GM21737 (cell line): ENCODE measurements at regions not wholly inside any gene's neighbourhood (a gene's known extent, or its start where the extent isn't known, plus 50 kb on each side); places are given as distances from the start of the nearest gene placed in this dataset.

Source experiments
- ATAC-seq: cut with Tn5 transposase; IDR thresholded peaks from one replicate; pipeline ENCODE4 v1.9.1; 2021; ENCODE audit warnings: mild to moderate bottlenecking, moderate library complexity; ENCODE audit not compliant: unreplicated experiment

- no peak for ATAC-seq
These were observed 130.1 kb downstream of the KLF12 start for GRCh38 chr13:74004109-74004508.

- no peak for ATAC-seq
These were observed 130.8 kb downstream of the KLF12 start for GRCh38 chr13:74003374-74003773.

- ATAC-seq: no peak
These were observed 133.3 kb downstream of the KLF12 start for GRCh38 chr13:74000876-74001275.

- ATAC-seq: no peak
These were observed 135.6 kb downstream of the KLF12 start for GRCh38 chr13:73998631-73999030.

- ATAC-seq: no peak
These were observed 136.2 kb downstream of the KLF12 start for GRCh38 chr13:73997964-73998363.

GRCh38 chr13:73996569-73996968 lies 137.6 kb downstream of the KLF12 start:
- ATAC-seq: no peak

- no peak for ATAC-seq
These were observed 138.5 kb downstream of the KLF12 start for GRCh38 chr13:73995736-73996135.

- no peak for ATAC-seq
These were observed 140.5 kb downstream of the KLF12 start for GRCh38 chr13:73993661-73994060.

GRCh38 chr13:73991884-73992283 lies 142.3 kb downstream of the KLF12 start:
- no peak for ATAC-seq

- ATAC-seq: no peak
These were observed 142.8 kb downstream of the KLF12 start for GRCh38 chr13:73991384-73991783.

- no peak for ATAC-seq
These were observed 144.9 kb downstream of the KLF12 start for GRCh38 chr13:73989244-73989843.

GRCh38 chr13:73988461-73988860 lies 145.7 kb downstream of the KLF12 start:
- no peak for ATAC-seq

- ATAC-seq: no peak
These were observed 146.6 kb downstream of the KLF12 start for GRCh38 chr13:73987618-73988017.

- ATAC-seq: no peak
These were observed 148.4 kb downstream of the KLF12 start for GRCh38 chr13:73985783-73986182.

GRCh38 chr13:73984949-73985691 lies 149.1 kb downstream of the KLF12 start:
- ATAC-seq: no peak

GRCh38 chr13:73984201-73984600 lies 150.0 kb downstream of the KLF12 start:
- ATAC-seq: no peak

GRCh38 chr13:73983109-73983508 lies 151.1 kb downstream of the KLF12 start:
- no peak for ATAC-seq

GRCh38 chr13:73981595-73981994 lies 152.6 kb downstream of the KLF12 start:
- no peak for ATAC-seq

GRCh38 chr13:73975767-73976166 lies 158.4 kb downstream of the KLF12 start:
- no peak for ATAC-seq

GRCh38 chr13:73974051-73974450 lies 160.2 kb downstream of the KLF12 start:
- no peak for ATAC-seq

- no peak for ATAC-seq
These were observed 161.0 kb downstream of the KLF12 start for GRCh38 chr13:73973156-73973555.

- no peak for ATAC-seq
These were observed 161.7 kb downstream of the KLF12 start for GRCh38 chr13:73972545-73972944.

- no peak for ATAC-seq
These were observed 162.7 kb downstream of the KLF12 start for GRCh38 chr13:73971481-73971880.
